ENCODE measurements at regions not wholly inside any gene's neighbourhood (a gene's known extent, or its start where the extent isn't known, plus 50 kb on each side); places are given as distances from the start of the nearest gene placed in this dataset.
A peak's percentile ranks its signal among the peaks of the same experiment; 100 is the strongest.

DNA sequence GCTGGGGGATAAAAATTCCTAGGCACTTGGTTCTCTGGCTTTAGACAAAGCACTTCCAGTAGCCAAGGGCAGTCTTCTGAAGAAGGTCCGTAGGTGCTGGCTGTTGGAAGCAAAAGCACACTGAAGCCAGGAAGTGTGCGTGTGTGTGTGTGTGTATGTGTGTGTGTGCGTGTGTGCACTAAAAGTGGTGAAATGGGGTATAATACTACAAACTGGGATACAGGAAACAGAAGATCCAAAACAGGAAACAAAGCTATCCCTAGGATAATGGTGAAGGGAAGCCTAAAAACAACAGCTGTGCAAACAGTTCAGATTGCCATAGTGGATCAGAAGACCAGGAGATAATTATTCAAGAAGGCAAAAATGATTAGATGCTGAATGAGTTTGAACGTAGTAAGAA lies 103.4 kb downstream of the IL20RB start:
- Histone ChIP-seq H3K4me3 (no peak overlapping the region), H3K27ac (no peak overlapping the region), H3K4me1 (no peaks in the 10 kb centered on the region), H3K36me3 (no peaks in the 10 kb centered on the region), H3K9me3 (no peaks in the 10 kb centered on the region), H3K27me3 (no peaks in the 10 kb centered on the region)
- ATAC-seq (ENCODE audit: low FRiP score in 2 of 2), result no peak
- DNase-seq, result no peak
- TF ChIP-seq POLR2A (IDR thresholded peaks at IDR 0.05) (no peak), EP300 (IDR thresholded peaks at IDR 0.05) (no peak), POLR2AphosphoS5 (IDR thresholded peaks at IDR 0.05) (no peak)
- TF ChIP-seq, protein P1, sequence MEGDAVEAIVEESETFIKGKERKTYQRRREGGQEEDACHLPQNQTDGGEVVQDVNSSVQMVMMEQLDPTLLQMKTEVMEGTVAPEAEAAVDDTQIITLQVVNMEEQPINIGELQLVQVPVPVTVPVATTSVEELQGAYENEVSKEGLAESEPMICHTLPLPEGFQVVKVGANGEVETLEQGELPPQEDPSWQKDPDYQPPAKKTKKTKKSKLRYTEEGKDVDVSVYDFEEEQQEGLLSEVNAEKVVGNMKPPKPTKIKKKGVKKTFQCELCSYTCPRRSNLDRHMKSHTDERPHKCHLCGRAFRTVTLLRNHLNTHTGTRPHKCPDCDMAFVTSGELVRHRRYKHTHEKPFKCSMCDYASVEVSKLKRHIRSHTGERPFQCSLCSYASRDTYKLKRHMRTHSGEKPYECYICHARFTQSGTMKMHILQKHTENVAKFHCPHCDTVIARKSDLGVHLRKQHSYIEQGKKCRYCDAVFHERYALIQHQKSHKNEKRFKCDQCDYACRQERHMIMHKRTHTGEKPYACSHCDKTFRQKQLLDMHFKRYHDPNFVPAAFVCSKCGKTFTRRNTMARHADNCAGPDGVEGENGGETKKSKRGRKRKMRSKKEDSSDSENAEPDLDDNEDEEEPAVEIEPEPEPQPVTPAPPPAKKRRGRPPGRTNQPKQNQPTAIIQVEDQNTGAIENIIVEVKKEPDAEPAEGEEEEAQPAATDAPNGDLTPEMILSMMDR (IDR thresholded peaks at IDR 0.05), result no peak
- 59 to 65% methylated on average over 4 of the region's 4 CpGs for WGBS, 2 donors

DNA sequence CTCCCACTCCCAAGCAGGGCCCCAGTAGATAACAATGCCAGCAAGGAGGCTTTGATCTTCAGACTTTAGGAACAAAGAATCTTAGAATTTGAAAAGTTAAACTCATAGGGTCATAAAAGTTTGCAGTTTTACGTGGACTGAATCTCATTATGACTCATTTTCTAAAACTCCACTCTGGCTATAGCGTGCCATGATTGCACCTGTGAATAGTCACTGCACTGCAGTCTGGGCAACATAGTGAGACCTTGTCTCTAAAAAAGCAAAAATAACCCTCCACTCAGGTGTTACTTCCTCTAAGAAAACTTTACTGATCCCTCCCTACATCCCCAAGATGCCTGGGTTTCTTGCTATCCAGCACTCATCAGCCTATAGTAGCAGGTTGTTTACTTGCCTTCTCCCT lies 104.5 kb downstream of the IL20RB start:
- Histone ChIP-seq H3K36me3 (no peaks in the 10 kb centered on the region), H3K27me3 (no peaks in the 10 kb centered on the region), H3K27ac (no peak overlapping the region), H3K9me3 (no peaks in the 10 kb centered on the region), H3K4me3 (no peak overlapping the region), H3K4me1 (no peaks in the 10 kb centered on the region)
- no peak for ATAC-seq (ENCODE audit: low FRiP score in 2 of 2)
- TF ChIP-seq, protein P1 (IDR thresholded peaks at IDR 0.05), result no peak
- TF ChIP-seq POLR2A (IDR thresholded peaks at IDR 0.05) (no peak), POLR2AphosphoS5 (IDR thresholded peaks at IDR 0.05) (no peak), EP300 (IDR thresholded peaks at IDR 0.05) (no peak)
- WGBS, 2 donors, result 81 to 87% methylated on average over 2 of the region's 2 CpGs
- DNase-seq, result no peak

DNA sequence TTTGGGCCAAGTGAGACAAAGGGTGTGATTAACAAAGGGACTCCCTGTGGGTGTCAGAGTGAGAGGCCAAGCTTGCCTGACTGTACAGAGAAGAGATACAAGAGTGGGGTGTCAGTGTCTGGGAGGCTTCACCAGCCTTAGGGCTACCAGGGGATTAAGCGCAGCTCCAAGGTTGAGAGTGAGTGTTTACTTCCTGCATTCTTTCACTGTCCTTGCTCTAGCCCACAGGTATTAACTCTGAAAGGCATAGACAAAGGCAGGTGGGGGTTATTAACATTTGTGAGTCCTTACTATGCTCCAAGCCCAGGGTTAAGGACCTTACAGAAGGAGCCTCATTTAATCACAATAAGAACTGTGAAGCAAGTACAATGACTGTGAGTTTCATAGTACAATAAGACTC lies 107.6 kb downstream of the IL20RB start:
- TF ChIP-seq, protein P1 (IDR thresholded peaks at IDR 0.05), result no peak
- no peak for TF ChIP-seq POLR2A (IDR thresholded peaks at IDR 0.05)
- no peak for TF ChIP-seq POLR2AphosphoS5 (IDR thresholded peaks at IDR 0.05)
- no peak for TF ChIP-seq EP300 (IDR thresholded peaks at IDR 0.05)
- DNase-seq (no peak), ATAC-seq (ENCODE audit: low FRiP score in 2 of 2) (peak in 1 of 2 donors; percentile 16)
- H3K4me3 ChIP-seq, result no peak overlapping the region
- H3K27me3 ChIP-seq, result no peaks in the 10 kb centered on the region
- 86 to 88% methylated on average over 1 of the region's 1 CpG for WGBS, 2 donors
- no peaks in the 10 kb centered on the region for H3K36me3 ChIP-seq
- H3K27ac ChIP-seq, result no peak overlapping the region
- no peaks in the 10 kb centered on the region for H3K4me1 ChIP-seq
- H3K9me3 ChIP-seq, result no peaks in the 10 kb centered on the region

DNA sequence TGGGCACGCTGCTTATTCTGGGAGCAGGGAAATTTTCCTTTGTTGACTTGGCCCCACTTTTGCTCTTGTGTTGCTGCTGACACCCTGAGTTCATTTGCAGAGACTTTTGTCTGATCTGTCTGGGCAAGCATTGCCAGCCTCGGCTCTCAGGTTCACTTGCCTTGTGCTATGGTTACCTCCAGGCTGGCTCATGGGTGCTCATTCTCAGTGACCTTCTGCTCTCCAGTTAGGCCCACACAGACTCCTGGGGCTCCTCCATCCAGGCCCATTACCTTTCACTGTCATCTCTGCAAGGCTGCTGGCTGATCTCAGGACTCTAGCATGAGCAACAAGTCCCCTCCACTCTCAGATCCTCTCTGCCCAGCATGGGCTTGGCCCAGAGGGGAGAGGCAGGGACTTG lies 108.3 kb downstream of the IL20RB start:
- Histone ChIP-seq H3K9me3 (no peaks in the 10 kb centered on the region), H3K4me1 (no peaks in the 10 kb centered on the region), H3K27ac (no peak overlapping the region), H3K27me3 (no peaks in the 10 kb centered on the region), H3K36me3 (no peaks in the 10 kb centered on the region), H3K4me3 (no peak overlapping the region)
- TF ChIP-seq, protein P1 (IDR thresholded peaks at IDR 0.05), result no peak
- no peak for TF ChIP-seq POLR2A (IDR thresholded peaks at IDR 0.05)
- TF ChIP-seq POLR2AphosphoS5 (IDR thresholded peaks at IDR 0.05), result no peak
- no peak for TF ChIP-seq EP300 (IDR thresholded peaks at IDR 0.05)
- ATAC-seq (ENCODE audit: low FRiP score in 2 of 2) (no peak), DNase-seq (no peak)
- WGBS, 2 donors, result 92 to 95% methylated on average over 2 of the region's 2 CpGs

DNA sequence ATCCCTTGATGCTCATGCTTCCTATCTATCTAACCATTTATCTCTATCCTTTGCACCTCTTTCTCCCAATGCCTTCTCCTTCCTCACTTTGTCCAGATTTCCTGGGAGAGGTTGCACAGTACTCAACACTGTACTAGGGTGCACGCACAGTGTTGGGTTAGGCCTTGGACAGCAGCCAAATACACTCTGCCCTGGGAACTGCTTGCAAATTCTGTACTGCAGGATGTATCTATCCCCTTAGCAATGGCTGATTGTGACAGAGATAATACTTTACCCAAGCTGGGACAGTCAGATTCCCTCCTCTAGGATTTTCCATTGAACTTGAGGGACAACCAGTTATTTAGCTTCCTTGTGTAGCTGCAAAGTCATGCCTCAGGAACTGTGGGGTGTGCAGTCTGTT lies 113.3 kb downstream of the IL20RB start:
- Histone ChIP-seq H3K9me3 (no peaks in the 10 kb centered on the region), H3K27ac (no peak overlapping the region), H3K27me3 (no peaks in the 10 kb centered on the region), H3K4me3 (no peak overlapping the region), H3K4me1 (no peaks in the 10 kb centered on the region), H3K36me3 (no peaks in the 10 kb centered on the region)
- TF ChIP-seq, protein P1 (IDR thresholded peaks at IDR 0.05), result no peak
- TF ChIP-seq POLR2AphosphoS5 (IDR thresholded peaks at IDR 0.05) (no peak), EP300 (IDR thresholded peaks at IDR 0.05) (no peak), POLR2A (IDR thresholded peaks at IDR 0.05) (no peak)
- ATAC-seq (ENCODE audit: low FRiP score in 2 of 2) (no peak), DNase-seq (no peak)
- 15 to 17% methylated on average over 1 of the region's 1 CpG for WGBS, 2 donors

All from upper lobe of left lung (tissue), 6 donors.